Right ventricle myocardium superior (tissue), 1 donor: ENCODE measurements at regions not wholly inside any gene's neighbourhood (a gene's known extent, or its start where the extent isn't known, plus 50 kb on each side); places are given as distances from the start of the nearest gene placed in this dataset.

Experiments used
- ATAC-seq: fragments of 200-7000 bp; cut with Tn5 transposase; one replicate; pipeline ENCODE4 v1.9.1; 2020; ENCODE audit warnings: mild to moderate bottlenecking; ENCODE audit not compliant: poor library complexity
- DNase-seq: peaks from one replicate; pipeline ENCODE4 v3.0.0-alpha.2; 2020
- intact Hi-C: fragments of 100-400 bp; cut with DNase I; formaldehyde crosslinking; loops from one replicate; pipeline ENCODE4 v1.11.2; 2022
- donor health status: DM: no; HTN: yes; CAD: no; lungs with severe emphysema.

DNA sequence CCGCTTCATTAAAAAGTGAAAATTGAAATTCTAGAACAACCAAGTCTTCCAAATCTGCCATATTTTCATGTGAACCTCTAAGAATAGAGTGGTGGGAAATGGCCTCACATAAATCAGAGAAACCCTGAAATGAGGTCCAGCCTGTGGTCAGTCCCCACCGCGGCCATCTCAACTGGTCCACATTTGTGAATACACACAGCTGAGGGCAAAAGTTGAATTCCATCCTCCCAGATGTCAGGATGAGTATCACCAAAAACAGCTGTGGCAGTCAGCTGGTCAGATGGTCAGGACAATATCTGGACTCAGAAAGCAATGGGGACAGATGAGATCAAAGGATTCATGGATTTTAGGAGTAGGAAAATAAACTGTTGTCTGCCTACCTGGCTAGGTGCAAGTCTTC lies 219.4 kb upstream of the NCKAP5 start:
- intact Hi-C loops = no loop called here
- ATAC-seq = no peak

DNA sequence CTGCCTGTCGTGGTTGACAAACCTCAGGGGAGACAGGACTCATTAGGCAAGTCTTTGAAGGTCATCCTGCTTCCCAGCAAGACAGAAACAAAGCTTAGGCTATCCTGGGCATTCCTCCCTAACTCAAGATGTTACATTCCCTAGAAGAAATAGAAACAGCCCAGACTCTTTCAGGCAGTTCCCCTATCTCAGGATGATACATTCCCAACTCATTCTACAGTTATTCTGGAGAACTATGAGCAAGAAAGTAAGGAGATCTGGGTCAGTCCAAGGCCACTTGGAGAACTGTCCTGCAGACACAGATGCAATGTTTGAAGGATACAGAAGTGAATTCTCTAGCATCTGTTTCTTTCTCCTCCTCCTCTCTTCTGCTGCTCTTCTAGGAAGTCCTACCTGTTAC lies 220.1 kb upstream of the NCKAP5 start:
- DNase-seq (no peak), ATAC-seq (no peak)
- intact Hi-C loops = no loop called here

More for the DNA sequence above, 219.4 kb upstream of the NCKAP5 start:
- DNase-seq = no peak

DNA sequence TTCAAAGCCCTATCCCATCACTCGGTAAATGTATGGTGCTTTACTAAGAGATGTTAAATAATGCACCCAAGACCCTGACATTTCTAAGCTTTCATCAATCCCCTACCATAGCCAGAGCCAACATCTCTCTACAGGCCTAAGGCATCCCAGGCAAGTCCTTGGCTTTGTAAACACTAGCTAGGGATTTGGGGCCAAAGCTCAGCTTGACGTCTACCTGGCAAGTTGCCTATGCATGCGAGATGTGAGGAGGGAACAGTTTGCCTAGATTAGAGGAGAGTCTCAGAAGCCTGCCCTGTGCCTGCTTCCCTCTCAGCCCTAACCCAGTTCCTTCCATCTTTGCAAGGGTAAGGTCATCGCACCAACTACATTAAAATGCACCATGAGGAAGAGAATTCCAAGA lies 221.5 kb upstream of the NCKAP5 start:
- ATAC-seq (no peak), DNase-seq (no peak)
- intact Hi-C loops = no loop called here

DNA sequence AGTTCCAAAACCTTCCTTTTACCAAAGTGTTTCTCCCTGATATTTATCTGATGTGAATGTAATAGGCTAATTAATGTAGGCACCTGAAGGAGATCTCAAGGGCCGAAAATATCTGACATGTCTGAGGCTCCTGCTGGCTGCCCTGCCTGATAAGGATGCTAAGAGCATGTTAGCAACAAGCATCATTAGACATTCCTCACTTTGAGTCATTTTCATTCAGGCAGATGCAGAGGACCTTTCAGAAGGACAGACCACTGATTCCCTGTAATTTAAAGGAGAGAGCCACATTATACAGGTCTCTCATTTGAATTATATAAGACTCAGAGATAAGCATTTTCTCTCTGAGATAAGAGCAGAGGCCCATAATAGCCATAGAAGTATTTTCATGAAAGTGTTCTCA lies 222.4 kb upstream of the NCKAP5 start:
- intact Hi-C loops = no loop called here
- ATAC-seq = no peak
- DNase-seq = no peak

DNA sequence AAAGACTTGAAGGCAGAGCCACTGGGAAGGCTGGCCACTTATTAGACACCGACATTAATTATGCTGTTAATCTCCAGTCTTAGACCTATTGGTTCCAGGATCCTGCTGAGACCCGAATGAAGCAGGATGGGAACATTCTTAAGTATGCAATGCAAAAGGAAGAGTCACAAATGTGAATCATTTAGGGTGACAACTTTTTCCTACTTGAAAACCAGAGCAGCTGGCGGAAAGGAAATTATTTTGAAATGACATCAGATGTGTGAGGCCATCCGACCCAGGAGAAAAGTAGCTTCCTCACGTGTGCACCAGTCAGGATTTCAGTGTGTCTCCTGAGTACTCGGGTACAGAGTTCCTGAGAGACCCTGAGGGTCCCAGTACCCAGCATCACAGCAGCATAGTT lies 222.9 kb upstream of the NCKAP5 start:
- ATAC-seq (no peak), DNase-seq (no peak)
- intact Hi-C loops = no loop called here

DNA sequence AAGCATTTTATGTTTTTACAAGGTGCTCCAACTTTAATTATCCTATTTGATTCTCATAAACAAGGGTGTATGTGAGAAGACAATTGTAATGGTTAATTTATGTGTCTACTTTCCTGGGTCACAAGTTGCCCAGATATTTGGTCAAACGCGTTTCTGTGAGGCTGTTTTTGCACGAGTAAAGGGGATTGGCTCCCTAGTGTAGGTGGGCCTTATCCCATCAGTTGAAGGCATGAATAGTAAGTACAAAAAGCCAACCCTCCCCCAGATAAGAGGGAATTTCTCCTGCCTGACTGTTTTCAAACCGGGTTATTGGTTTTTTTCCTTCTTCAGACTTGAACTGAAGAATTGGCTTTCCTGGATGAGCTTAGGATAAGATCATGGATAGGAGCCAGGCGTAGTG lies 224.0 kb upstream of the NCKAP5 start:
- ATAC-seq (no peak), DNase-seq (no peak)
- intact Hi-C loops = no loop called here

DNA sequence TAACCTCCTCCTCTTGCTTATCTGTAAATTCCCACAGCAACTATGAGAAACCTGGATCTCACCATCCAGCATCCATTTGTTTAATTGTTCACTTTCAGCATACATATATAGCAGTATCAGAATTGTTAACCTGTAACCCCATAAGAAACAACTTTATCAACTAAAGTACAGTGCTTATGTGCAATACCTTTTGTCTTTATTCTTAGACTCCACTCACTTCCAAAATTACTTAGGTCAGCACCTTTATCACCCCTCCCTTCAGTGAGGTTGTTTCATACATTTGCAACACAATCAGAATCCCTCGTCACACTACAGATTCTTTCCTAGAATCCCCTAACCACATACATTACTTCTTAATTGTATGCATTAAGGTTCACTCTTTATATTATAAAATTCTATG lies 225.9 kb upstream of the NCKAP5 start:
- intact Hi-C loops = no loop called here
- ATAC-seq (no peak), DNase-seq (no peak)

DNA sequence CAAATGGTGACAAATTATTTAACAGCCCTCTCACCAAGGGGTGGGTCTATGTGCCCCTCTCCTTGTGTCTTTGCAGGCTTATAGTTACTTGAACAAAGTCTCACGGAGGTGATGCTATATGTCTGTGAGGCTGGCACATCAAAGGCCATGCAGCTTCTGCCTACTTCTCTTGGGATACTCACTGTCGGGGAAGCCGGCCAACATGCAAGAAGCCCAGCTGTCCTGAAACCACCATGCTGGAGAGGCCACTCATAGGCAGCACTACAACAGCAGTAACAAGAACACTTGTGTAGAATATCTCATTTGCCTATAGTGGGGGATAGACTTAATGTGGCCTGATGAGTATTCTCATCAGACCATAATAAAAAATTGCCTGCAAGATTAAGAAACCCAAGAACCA lies 233.7 kb upstream of the NCKAP5 start:
- DNase-seq (no peak), ATAC-seq (no peak)
- intact Hi-C loops = no loop called here

DNA sequence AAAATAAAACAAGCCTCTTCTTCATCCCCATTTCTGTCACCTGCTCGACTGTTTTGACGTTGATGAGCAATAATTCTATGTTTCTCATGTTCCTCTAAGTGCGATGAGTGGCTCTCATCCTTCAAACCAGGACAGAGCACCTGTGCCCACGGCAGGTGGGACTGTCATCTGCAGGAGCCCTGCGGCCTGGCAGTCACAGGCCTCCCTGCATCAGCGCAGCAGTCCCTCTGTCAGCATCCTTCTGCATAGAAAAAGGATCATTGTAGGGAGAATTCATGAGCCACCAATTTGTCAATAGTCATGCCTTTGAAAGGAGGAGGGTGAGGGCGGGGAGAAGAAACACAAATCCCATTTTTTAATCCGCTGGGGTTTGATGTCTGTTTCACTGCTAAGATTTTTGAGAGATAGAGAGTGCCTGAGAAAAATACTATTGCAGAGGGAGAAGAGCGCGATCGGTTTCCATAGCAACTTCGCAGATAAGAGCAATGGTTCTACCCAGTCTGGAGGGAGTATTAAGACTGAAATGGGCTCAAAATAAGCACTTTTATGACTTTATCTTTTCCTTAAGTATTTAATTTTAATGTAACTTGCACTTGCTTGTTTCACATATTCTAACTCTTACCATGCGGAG lies 234.3 kb upstream of the NCKAP5 start:
- DNase-seq (no peak), ATAC-seq (no peak)
- intact Hi-C loops = no loop called here

DNA sequence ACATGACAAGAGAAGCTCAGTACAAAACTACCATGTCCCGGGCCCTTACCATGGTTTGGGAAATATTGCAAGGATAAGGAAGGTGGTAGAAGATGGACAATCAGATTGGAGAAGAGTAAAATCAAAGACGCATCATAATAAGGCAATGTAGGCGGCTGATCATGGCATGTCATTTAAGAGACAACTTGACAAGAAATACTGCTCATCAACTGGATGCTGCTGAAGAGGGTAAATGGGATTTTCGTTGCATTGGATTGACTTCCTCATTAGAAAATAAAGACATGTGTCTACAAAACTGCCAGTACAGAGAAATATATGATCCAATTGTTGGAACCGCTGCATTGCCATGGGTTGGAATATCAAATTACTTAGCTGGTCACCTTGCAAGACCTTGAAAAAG lies 238.3 kb upstream of the NCKAP5 start:
- intact Hi-C loops = no loop called here
- DNase-seq (no peak), ATAC-seq (no peak)

DNA sequence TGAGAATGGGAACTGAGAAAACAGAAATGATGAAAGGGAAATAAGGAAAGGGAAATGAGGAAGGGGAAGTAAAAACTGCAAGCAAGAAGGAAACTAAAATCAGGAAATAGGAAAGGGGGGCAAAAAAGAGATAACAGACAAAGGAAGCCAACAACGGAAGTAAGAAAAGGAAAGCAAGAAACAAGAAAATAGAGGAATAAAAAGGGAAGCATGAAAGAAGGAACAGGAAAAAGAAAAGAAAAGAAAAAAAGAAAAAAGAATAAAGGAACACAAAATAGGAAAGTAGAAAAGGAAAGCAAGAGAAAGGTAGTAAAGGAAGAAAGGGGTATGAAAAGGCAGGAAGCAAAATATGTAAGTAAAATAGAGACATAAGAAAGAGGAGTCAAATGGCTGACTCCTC lies 241.2 kb upstream of the NCKAP5 start:
- intact Hi-C loops = no loop called here
- DNase-seq (no peak), ATAC-seq (no peak)

DNA sequence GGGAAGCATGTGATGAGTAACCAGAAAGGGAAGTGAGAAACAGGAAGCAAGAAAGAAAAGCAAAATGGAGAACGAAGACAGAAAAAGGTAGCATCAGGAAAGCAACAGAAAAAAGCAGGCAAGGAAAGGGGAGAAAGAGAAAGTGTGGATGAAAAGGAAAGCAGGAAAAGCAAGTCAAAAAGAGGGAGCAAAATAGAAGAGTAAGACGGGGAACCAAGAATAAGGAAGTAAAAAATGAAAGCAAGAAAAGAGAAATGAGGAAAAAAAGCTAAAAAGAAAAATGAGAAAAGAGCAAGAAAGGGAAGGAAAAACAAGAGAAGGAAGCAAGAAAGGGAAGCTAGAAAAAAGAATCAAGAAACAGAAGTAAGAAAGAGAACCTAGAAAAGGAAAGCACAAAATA lies 242.3 kb upstream of the NCKAP5 start:
- ATAC-seq = no peak
- no peak for DNase-seq
- intact Hi-C loops = no loop called here

DNA sequence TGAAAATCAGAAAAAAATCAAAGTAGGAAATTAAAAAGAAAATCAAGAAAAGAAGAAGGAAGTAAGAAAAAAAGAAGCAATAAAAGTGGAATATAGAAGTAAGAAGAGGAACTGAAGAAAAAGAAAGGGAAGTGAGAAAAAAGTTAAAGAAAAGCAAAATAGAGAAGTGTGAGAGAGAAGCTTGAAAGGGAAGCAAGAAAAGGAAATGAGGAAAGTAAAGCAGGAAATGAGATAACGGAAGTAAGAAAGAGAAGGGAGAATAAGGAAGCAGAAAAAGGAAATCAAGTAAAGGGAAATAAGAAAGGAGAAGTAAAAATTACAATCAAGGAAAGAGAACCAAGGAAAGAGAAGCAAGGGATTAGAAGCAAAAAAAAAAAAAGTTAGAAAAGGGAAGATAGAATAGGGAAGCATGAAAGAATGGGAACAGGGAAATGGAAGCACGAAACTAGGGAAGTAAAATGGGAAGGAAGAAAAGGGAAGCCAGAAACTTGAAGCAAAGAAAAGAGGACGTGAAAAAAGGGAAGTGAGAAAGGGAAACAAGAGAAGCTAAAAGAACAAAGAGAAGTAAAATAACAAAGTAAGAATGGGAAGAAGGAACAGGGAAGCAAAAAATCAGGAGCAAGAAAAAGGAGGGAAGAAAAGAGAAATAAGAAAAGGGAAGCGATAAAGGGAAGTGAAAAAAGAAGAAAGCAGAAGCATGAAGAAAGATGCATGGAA lies 243.3 kb upstream of the NCKAP5 start:
- intact Hi-C loops = no loop called here
- DNase-seq (no peak), ATAC-seq (no peak)

DNA sequence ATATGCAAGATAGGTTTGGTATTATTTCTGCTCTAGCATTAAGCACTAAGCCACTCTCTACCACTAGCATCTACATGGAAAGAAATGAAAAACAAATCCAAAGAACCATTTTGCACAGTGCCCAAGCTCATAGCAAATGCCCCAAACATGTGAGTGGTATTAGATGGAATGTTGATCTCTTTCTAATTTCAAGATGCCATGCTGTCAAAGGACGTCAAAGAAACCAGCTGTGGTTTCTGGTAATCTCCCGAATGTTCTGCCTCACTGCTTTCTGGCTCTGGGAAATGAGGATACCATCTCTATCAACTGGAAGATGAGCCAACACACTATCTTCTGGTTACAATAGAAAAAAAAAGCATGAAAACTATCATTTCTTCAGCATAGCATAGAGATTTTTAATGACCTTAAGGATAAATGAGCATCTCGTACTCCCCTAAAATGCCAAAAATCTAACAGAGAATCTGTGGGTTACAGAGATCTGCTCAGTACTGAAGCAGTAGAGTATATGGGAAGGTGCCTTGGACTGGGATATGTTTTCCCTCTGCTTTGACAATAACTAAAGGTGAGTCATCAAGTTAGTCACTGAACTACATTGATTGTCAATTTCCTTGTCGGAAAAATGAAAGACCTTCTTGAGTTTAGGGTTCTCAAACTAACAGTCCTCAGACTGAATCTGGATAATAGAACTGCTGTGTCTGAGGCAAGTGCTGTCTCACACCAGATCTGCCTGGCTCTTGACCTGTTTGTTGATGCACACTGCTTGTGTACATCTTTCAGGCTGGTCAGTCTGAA lies 244.8 kb upstream of the NCKAP5 start:
- ATAC-seq (no peak), DNase-seq (no peak)
- intact Hi-C loops = no loop called here

DNA sequence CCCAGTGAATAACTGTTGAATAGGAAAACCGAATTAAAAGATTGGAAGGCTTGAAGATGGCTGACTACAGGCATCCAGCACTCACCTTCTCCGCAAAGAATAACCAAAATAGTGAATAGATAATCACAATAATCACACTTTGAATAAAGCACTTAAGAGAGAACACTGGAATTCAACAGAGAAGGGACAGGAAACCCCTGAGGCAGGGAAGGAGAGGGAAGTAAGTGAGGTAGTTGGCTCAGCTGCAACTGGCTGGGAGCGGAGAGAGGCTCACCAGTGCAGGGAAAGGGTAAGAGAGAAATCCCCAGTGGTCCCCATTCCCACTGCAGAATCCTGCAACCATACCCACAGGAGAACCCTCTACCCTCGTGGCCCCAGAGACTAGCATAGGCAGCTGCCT lies 246.6 kb upstream of the NCKAP5 start:
- intact Hi-C loops = no loop called here
- ATAC-seq (no peak), DNase-seq (no peak)

DNA sequence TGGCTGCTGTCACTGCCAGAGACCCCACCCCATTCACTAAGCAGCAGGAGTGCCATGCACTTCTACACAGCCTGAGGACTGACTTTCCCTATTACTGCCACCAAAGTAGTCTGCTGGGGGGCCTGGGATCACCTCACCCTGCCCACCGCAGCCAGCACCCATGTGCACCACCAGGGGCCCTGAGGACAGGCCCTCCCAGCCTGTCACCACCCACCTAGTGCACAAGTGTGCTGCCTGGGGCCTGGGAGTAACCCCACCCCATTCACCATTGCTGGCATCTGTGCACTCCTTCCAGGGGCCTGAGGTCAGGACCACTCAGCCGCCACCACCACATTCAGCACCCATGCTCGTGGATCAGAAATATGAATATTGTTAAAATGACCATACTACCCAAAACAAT lies 247.8 kb upstream of the NCKAP5 start:
- no peak for DNase-seq
- ATAC-seq = no peak
- intact Hi-C loops = no loop called here

DNA sequence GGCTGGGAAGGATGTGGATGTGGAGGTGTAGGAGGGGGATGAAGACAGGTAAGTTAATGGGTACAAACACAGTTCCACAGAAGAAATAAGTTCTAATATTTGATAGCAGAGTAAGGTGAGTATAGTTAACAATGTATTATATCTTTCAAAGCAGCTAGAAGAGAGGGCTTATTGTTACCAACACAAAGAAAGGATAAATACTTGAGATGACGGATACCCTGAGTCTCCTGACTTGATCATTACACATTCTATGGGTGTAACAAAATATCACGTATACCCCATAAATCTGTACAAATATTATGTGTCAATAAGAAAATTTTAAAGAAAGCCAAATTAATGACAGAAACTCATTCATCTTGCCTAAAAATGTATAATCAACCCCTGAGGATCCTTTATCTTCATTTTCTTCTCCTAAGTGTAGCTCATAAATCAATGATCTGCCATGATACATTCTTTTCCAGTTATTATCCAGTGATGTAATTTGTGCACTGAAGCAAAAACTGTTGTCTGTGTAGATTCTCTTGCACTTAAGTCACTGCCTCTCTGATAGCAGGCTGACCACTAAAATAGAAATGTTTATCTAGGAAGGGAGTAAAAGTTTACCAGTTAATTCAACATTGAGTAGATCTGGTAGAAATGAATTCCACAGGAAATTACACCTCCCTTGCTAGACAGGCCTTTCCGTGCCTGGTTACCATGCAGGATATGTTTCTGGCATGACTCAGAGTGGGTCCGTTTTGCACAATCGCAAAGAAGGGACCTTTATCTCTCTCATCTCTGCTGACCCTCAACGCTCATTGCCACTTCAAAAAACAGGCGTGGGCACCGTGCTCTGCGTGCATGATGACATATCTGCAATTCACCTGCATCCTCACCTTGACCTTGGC lies 249.7 kb upstream of the NCKAP5 start:
- intact Hi-C loops = no loop called here
- ATAC-seq = no peak
- no peak for DNase-seq

DNA sequence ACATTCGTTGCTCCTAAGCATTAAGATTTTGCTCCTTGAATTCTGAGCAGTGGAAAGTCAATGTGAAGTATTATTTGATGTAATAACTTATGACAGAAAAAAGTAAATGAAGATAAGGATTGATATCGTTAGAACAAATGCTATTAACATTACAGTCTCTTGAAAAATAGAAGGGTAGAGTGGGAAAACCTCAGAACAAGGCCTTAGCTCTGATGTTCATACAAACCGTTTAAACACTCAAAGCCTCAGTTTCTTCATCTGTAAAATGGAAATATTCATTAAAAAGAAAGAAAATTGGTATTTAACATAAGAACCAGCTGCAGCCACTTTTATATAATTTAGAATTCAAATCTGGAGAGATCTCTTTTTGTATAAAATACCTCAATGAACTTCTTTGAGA lies 250.4 kb upstream of the NCKAP5 start:
- no peak for ATAC-seq
- intact Hi-C loops = no loop called here
- DNase-seq = no peak

DNA sequence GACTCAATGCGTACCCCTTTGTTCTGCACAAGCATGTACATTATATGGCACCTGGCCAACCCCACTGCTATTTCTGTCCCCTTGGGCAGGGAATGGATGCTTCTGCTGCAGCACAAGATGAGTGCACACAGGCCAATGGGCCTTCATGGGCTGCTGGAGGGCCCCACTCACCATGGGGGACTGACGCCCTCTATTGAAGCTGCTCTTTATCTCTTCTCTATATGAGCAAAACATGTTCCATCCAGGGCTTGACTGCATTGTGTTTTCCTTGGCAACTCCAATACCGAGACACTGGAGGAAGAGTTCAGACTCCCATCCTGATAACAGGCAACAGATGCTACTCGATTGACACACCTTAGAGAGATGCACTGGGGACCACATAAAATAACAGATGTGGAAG lies 251.6 kb upstream of the NCKAP5 start:
- DNase-seq = no peak
- no peak for ATAC-seq
- intact Hi-C loops = no loop called here
